ENCODE measurements at regions not wholly inside any gene's neighbourhood (a gene's known extent, or its start where the extent isn't known, plus 50 kb on each side); places are given as distances from the start of the nearest gene placed in this dataset.

GRCh38 chr1:218617986-218618385, 272.9 kb downstream of the TGFB2 start:
- intact Hi-C loops (cut with DNase I), result no loop called here
- DNase-seq (no peak), ATAC-seq (no peak), FAIRE-seq (no peak)
- no peaks in the 10 kb centered on the region for H3K36me3 ChIP-seq
- no peaks in the 10 kb centered on the region for H3K27me3 ChIP-seq
- TF ChIP-seq CTCF (IDR thresholded peaks at IDR 0.05), result no peak
- H3K4me3 ChIP-seq, result no peak overlapping the region
- no peak overlapping the region for H3K27ac ChIP-seq
- H3K9me3 ChIP-seq, result no peaks in the 10 kb centered on the region
- no peaks in the 10 kb centered on the region for H3K4me1 ChIP-seq

GRCh38 chr1:218620956-218621355, 275.8 kb downstream of the TGFB2 start:
- Histone ChIP-seq H3K36me3 (no peaks in the 10 kb centered on the region), H3K27ac (no peak overlapping the region), H3K4me3 (no peak overlapping the region), H3K4me1 (no peaks in the 10 kb centered on the region), H3K9me3 (no peaks in the 10 kb centered on the region), H3K27me3 (no peaks in the 10 kb centered on the region)
- ATAC-seq (peak in 3 of 4 donors; percentile 40 to 53 (median 47)), FAIRE-seq (no peak), DNase-seq (no peak)
- 58 to 71% methylated on average over 1 of the region's 1 CpG for WGBS, 2 donors
- intact Hi-C loops (cut with DNase I), result no loop called here
- no peak for TF ChIP-seq CTCF (IDR thresholded peaks at IDR 0.05)

- no peak for TF ChIP-seq CTCF (IDR thresholded peaks at IDR 0.05)
- no peak overlapping the region for H3K27ac ChIP-seq
- ATAC-seq, result no peak
- H3K4me1 ChIP-seq, result no peaks in the 10 kb centered on the region
- intact Hi-C loops (cut with DNase I), result no loop called here
- no peak for DNase-seq
- no peaks in the 10 kb centered on the region for H3K9me3 ChIP-seq
- no peaks in the 10 kb centered on the region for H3K27me3 ChIP-seq
- WGBS, 2 donors, result 83 to 93% methylated on average over 2 of the region's 2 CpGs
- no peak overlapping the region for H3K4me3 ChIP-seq
- FAIRE-seq, result no peak
- H3K36me3 ChIP-seq, result no peaks in the 10 kb centered on the region
Observed at GRCh38 chr1:218624052-218624451, 278.9 kb downstream of the TGFB2 start.

- intact Hi-C loops (cut with DNase I), result no loop called here
- H3K27me3 ChIP-seq, result no peaks in the 10 kb centered on the region
- DNase-seq (no peak), ATAC-seq (no peak), FAIRE-seq (no peak)
- H3K4me1 ChIP-seq, result no peaks in the 10 kb centered on the region
- no peaks in the 10 kb centered on the region for H3K36me3 ChIP-seq
- WGBS, 2 donors, result 38 to 44% methylated on average over 2 of the region's 2 CpGs
- no peak overlapping the region for H3K27ac ChIP-seq
- no peaks in the 10 kb centered on the region for H3K9me3 ChIP-seq
- no peak for TF ChIP-seq CTCF (IDR thresholded peaks at IDR 0.05)
- no peak overlapping the region for H3K4me3 ChIP-seq
Observed at GRCh38 chr1:218625393-218625792, 280.3 kb downstream of the TGFB2 start.

GRCh38 chr1:218633238-218633988, 288.3 kb downstream of the TGFB2 start:
- Histone ChIP-seq H3K36me3 (no peaks in the 10 kb centered on the region), H3K27me3 (no peaks in the 10 kb centered on the region), H3K9me3 (no peaks in the 10 kb centered on the region), H3K27ac (no peak overlapping the region), H3K4me1 (no peaks in the 10 kb centered on the region), H3K4me3 (no peak overlapping the region)
- TF ChIP-seq CTCF (IDR thresholded peaks at IDR 0.05), result no peak
- 81 to 87% methylated on average over 9 of the region's 9 CpGs for WGBS, 2 donors
- no peak for ATAC-seq
- intact Hi-C loops (cut with DNase I), result no loop called here
- FAIRE-seq, result no peak
- DNase-seq, result no peak

Data from pancreas (tissue), 10 donors.